HG02840 (cell line): ENCODE measurements at regions not wholly inside any gene's neighbourhood (a gene's known extent, or its start where the extent isn't known, plus 50 kb on each side); places are given as distances from the start of the nearest gene placed in this dataset.
"Not testable (repeated sequence)": the region's sequence is repeated elsewhere in the genome, so short reads cannot be mapped to it uniquely, and the experiment has no call there.

Source experiments
- ATAC-seq: cut with Tn5 transposase; IDR thresholded peaks from one replicate; pipeline ENCODE4 v1.9.1; 2021; ENCODE audit warnings: mild to moderate bottlenecking, moderate library complexity, moderate number of reproducible peaks; ENCODE audit not compliant: unreplicated experiment, low FRiP score

DNA sequence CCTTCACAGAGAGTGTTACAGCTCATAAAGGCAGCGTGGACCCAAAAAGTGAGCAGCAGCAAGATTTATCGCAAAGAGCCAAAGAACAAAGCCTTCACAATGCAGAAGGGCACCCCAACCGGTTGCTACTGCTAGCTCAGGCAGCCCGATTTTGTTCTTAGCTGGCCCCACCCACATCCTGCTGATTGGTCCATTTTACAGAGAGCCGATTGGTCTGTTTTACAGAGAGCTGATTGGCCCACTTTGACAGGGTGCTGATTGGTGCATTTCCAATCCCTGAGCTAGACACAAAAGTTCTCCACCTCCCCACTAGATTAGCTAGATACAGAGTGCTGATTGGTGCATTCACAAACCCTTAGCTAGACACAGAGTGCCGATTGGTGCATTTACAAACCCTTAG lies 50.1 kb upstream of the SOX14 start:
- not testable (repeated sequence) for ATAC-seq
